Subcutaneous abdominal adipose tissue (tissue), 5 donors: ENCODE measurements at regions not wholly inside any gene's neighbourhood (a gene's known extent, or its start where the extent isn't known, plus 50 kb on each side); places are given as distances from the start of the nearest gene placed in this dataset.

Experiments
- H3K27ac ChIP-seq: one replicate; pipeline ENCODE4 v1.7.0; 2013; ENCODE audit warnings: low read depth, mild to moderate bottlenecking, inconsistent platforms, low read length, moderate library complexity
- H3K27me3 ChIP-seq, 5 donors: one replicate each; pipeline ENCODE4 v1.7.0; 2013; ENCODE audit warnings: low read length in 5 of 5, inconsistent platforms in 1 of 5; ENCODE audit not compliant: control insufficient read depth in 5 of 5, insufficient read depth in 4 of 5
- H3K36me3 ChIP-seq, 5 donors: one replicate each; pipeline ENCODE4 v1.7.0; 2013; ENCODE audit warnings: low read length in 5 of 5; ENCODE audit not compliant: control insufficient read depth in 5 of 5, insufficient read depth in 5 of 5
- H3K4me1 ChIP-seq, 5 donors: one replicate each; pipeline ENCODE4 v1.7.0; 2013; ENCODE audit warnings: low read length in 5 of 5, mild to moderate bottlenecking in 3 of 5, moderate library complexity in 1 of 5; ENCODE audit not compliant: control insufficient read depth in 5 of 5, insufficient read depth in 5 of 5
- H3K4me3 ChIP-seq, 5 donors: one replicate each; pipeline ENCODE4 v1.7.0; 2013; ENCODE audit warnings: low read length in 5 of 5, low read depth in 1 of 5
- H3K9ac ChIP-seq, 5 donors: one replicate each; pipeline ENCODE4 v1.7.0; 2013; ENCODE audit warnings: low read length in 5 of 5, mild to moderate bottlenecking in 4 of 5, moderate library complexity in 3 of 5
- H3K9me3 ChIP-seq, 5 donors: one replicate each; pipeline ENCODE4 v1.7.0; 2013; ENCODE audit warnings: low read length in 5 of 5; ENCODE audit not compliant: control insufficient read depth in 5 of 5
- donor health status: healthy.
- donor health status: healthy.
- donor health status: healthy.
- donor health status: healthy.
- donor health status: healthy.

DNA sequence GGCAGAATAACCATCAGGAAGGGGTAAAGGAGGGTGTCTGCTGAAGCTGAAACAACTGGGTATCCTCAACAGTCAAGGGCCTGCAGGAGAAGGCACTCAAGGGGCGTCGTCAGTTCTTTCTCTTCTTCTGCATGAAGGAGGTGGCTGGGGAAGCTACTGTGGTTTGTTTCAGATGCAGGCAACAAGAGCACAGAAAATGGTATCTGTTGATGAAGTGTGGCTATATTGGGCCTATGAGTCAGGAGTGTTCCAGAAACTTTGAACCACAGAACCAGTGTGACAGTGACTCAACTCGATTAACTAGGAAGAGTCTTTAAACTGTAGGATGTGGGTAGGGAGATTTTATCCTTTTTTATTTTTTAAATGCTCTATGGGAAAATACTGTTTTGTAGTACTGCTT lies 686.3 kb downstream of the FGF9 start:
- Histone ChIP-seq H3K4me1 (no peaks in the 10 kb centered on the region), H3K27ac (no peak overlapping the region), H3K9ac (no peak overlapping the region)

DNA sequence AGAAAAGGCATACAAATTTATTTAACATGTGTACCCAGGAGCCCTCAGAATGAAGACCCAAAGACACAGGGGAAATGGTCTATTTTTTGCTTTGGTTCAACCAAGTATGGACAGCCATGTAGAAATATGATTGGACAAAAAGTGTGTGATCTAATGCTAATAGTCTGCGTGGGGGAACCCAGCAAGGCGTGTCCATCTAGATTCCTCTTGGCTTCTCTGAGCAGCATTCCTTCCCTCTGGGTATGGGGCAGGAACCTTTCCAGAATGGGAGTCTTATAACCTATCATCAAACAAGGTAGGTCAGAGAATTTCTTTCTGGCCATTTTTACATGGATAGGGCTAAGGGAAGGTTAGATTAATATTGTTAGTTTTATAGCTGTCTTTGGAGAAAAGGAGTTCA lies 698.2 kb downstream of the FGF9 start:
- peaks cover 2 to 26% (median 19%) of the 10 kb centered on the region in 5 donors for H3K9me3 ChIP-seq
- H3K9ac ChIP-seq, result no peak overlapping the region
- no peak overlapping the region for H3K27ac ChIP-seq
- H3K36me3 ChIP-seq, result no peaks in the 10 kb centered on the region
- no peaks in the 10 kb centered on the region for H3K27me3 ChIP-seq
- H3K4me3 ChIP-seq, result no peak overlapping the region
- H3K4me1 ChIP-seq, result no peaks in the 10 kb centered on the region

More for the DNA sequence above, 686.3 kb downstream of the FGF9 start:
- Histone ChIP-seq H3K27me3 (no peaks in the 10 kb centered on the region), H3K4me3 (no peak overlapping the region), H3K9me3 (peaks cover 0 to 2% (median 0%) of the 10 kb centered on the region in 5 donors), H3K36me3 (no peaks in the 10 kb centered on the region)

DNA sequence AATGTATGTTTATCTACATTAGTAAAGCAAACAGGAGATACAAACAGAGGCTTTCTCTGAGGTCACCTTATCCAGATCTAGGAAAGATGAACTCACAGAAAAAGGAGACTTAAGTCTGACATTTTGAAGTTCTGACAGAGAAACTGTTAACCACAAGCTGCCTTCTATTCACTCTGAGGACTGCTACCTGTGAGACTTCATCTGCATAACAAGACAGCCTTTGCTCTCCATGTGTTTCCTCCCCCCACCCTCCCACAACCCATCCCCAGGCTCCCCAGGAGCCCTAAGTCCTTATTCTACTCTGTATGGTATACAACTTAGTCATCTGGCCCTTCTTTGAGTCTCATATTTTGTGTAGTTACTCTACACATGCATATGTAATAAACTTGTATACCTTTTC lies 699.0 kb downstream of the FGF9 start:
- H3K4me3 ChIP-seq, result no peak overlapping the region
- H3K9ac ChIP-seq, result no peak overlapping the region
- no peaks in the 10 kb centered on the region for H3K4me1 ChIP-seq
- no peak overlapping the region for H3K27ac ChIP-seq
- H3K9me3 ChIP-seq, result peaks cover 0 to 20% (median 11%) of the 10 kb centered on the region in 5 donors
- no peaks in the 10 kb centered on the region for H3K36me3 ChIP-seq
- no peaks in the 10 kb centered on the region for H3K27me3 ChIP-seq

GRCh38 chr13:22372261-22372660 lies 701.4 kb downstream of the FGF9 start:
- no peak overlapping the region for H3K27ac ChIP-seq
- no peaks in the 10 kb centered on the region for H3K4me1 ChIP-seq
- H3K9me3 ChIP-seq, result peaks cover 0 to 17% (median 8%) of the 10 kb centered on the region in 5 donors
- H3K27me3 ChIP-seq, result no peaks in the 10 kb centered on the region
- no peak overlapping the region for H3K9ac ChIP-seq
- no peaks in the 10 kb centered on the region for H3K36me3 ChIP-seq
- no peak overlapping the region for H3K4me3 ChIP-seq

- no peaks in the 10 kb centered on the region for H3K27me3 ChIP-seq
- H3K27ac ChIP-seq, result no peak overlapping the region
- no peak overlapping the region for H3K4me3 ChIP-seq
- no peaks in the 10 kb centered on the region for H3K36me3 ChIP-seq
- peaks cover 0 to 30% (median 19%) of the 10 kb centered on the region in 5 donors for H3K9me3 ChIP-seq
- no peak overlapping the region for H3K9ac ChIP-seq
- no peaks in the 10 kb centered on the region for H3K4me1 ChIP-seq
Measured at GRCh38 chr13:22375151-22375550, 704.3 kb downstream of the FGF9 start.

DNA sequence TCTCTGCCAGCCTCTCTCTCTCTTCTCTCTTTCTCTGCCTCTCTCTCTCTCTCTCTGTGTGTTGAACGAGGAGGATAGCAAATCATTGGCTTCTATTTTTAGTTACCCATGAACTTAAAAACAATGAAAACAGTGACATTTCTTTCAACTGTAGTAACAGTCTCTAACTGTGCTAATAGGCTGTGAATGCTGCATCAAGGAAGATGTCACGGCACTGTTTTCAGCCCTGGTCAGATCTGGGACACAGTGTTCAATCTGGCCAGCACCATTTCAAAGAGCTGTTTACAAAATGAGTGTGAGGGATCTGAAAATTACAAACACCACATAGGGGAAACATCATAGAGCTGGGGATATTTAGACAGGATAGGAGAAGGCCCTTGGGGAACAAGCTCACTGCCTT lies 717.0 kb downstream of the FGF9 start:
- no peak overlapping the region for H3K27ac ChIP-seq

GRCh38 chr13:22399801-22400420 lies 729.0 kb downstream of the FGF9 start:
- no peaks in the 10 kb centered on the region for H3K9me3 ChIP-seq
- peaks cover 0 to 2% (median 0%) of the 10 kb centered on the region in 5 donors for H3K27me3 ChIP-seq
- H3K4me3 ChIP-seq, result no peak overlapping the region
- H3K4me1 ChIP-seq, result no peaks in the 10 kb centered on the region
- H3K36me3 ChIP-seq, result no peaks in the 10 kb centered on the region
- no peak overlapping the region for H3K27ac ChIP-seq
- no peak overlapping the region for H3K9ac ChIP-seq

More for the DNA sequence above, 717.0 kb downstream of the FGF9 start:
- no peaks in the 10 kb centered on the region for H3K36me3 ChIP-seq
- no peaks in the 10 kb centered on the region for H3K4me1 ChIP-seq
- H3K27me3 ChIP-seq, result no peaks in the 10 kb centered on the region
- no peak overlapping the region for H3K9ac ChIP-seq
- H3K9me3 ChIP-seq, result no peaks in the 10 kb centered on the region
- no peak overlapping the region for H3K4me3 ChIP-seq

DNA sequence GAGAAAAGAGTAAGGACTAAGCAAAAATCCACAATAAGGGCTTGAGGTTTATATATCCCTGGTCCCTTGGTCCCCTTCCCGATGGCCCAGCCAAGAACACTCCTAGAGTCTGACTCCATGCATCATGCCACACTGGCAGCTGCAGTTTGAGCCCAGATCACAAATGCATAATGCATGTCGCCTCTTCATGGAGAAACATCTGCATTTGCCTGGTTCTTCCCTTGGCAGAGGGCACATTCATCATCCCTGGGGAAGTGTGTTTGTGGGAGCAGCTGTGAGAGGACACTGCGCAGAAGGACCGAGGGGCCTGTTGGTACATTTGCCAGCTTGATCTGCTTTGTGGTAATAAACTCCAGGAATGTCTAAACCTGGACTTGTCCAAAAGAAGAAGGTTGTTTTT lies 731.8 kb downstream of the FGF9 start:
- peaks cover 0 to 2% (median 0%) of the 10 kb centered on the region in 5 donors for H3K9me3 ChIP-seq
- H3K9ac ChIP-seq, result no peak overlapping the region
- no peak overlapping the region for H3K4me3 ChIP-seq
- H3K36me3 ChIP-seq, result no peaks in the 10 kb centered on the region
- no peak overlapping the region for H3K27ac ChIP-seq
- no peaks in the 10 kb centered on the region for H3K4me1 ChIP-seq
- H3K27me3 ChIP-seq, result peaks cover 0 to 2% (median 0%) of the 10 kb centered on the region in 5 donors

DNA sequence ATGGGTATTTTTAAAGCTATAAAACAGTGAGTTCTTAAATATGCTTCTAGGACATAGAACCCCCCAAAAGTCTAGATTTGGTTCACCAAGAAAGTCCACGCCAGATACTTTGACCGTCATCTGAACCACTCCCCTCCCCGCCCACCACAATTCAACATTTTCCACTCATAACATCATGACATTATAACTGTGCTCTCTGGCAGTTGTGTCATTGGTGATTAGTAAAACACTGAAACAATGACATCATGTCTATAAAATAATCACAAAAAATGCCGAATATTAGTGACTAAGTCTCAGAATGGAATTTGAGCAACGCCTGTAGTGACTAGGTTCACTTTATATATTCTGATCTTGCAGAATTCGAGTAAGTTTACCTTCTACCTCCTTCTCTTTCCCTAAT lies 732.3 kb downstream of the FGF9 start:
- Histone ChIP-seq H3K27ac (no peak overlapping the region), H3K4me3 (no peak overlapping the region), H3K9ac (no peak overlapping the region), H3K4me1 (no peaks in the 10 kb centered on the region), H3K9me3 (peaks cover 0 to 2% (median 0%) of the 10 kb centered on the region in 5 donors), H3K36me3 (no peaks in the 10 kb centered on the region), H3K27me3 (peaks cover 0 to 2% (median 0%) of the 10 kb centered on the region in 5 donors)

- Histone ChIP-seq H3K4me1 (no peaks in the 10 kb centered on the region), H3K9ac (no peak overlapping the region), H3K4me3 (no peak overlapping the region), H3K27ac (no peak overlapping the region), H3K9me3 (peaks cover 0 to 6% (median under 1%) of the 10 kb centered on the region in 5 donors), H3K36me3 (no peaks in the 10 kb centered on the region), H3K27me3 (peaks cover 0 to 2% (median 0%) of the 10 kb centered on the region in 5 donors)
Measured at GRCh38 chr13:22405891-22406290, 735.0 kb downstream of the FGF9 start.
